CD14-positive monocyte (primary cell): ENCODE measurements at regions not wholly inside any gene's neighbourhood (a gene's known extent, or its start where the extent isn't known, plus 50 kb on each side); places are given as distances from the start of the nearest gene placed in this dataset.

Source experiments
- DNase-seq, 3 donors: peaks; one replicate each; pipeline ENCODE4 v3.0.0-alpha.2; 2011 to 2022
- H2AFZ ChIP-seq: 2 replicates; pipeline ENCODE4 v1.6.0; 2012; ENCODE audit warnings: mild to moderate bottlenecking, low read depth, low read length, inconsistent platforms; ENCODE audit not compliant: insufficient read depth, poor library complexity, severe bottlenecking
- H3K27ac ChIP-seq, 2 donors: 1 replicate in 1 of 2; 2 replicates in 1 of 2; pipeline ENCODE4 v1.5.1; 2012 to 2013; ENCODE audit warnings: low read length in 2 of 2, control low read depth in 1 of 2, inconsistent platforms in 1 of 2, low read depth in 1 of 2, mild to moderate bottlenecking in 1 of 2
- H3K27me3 ChIP-seq, 2 donors: one replicate each; pipeline versions ENCODE4 v1.6.0 to v1.6.1; 2011 to 2013; ENCODE audit warnings: low read length in 2 of 2; ENCODE audit not compliant: control insufficient read depth in 2 of 2, insufficient read depth in 2 of 2
- H3K36me3 ChIP-seq, 2 donors: replicated peaks in 1 of 2; 1 replicate in 1 of 2; 2 replicates in 1 of 2; pipeline versions ENCODE4 v1.5.1 to v1.6.1; 2012 to 2013; ENCODE audit warnings: low read length in 2 of 2, control low read depth in 1 of 2, inconsistent platforms in 1 of 2, mild to moderate bottlenecking in 1 of 2; ENCODE audit not compliant: insufficient read depth in 2 of 2, control insufficient read depth in 1 of 2
- H3K4me1 ChIP-seq, 2 donors: 1 replicate in 1 of 2; 2 replicates in 1 of 2; pipeline versions ENCODE4 v1.5.1 to v1.6.1; 2012 to 2013; ENCODE audit warnings: low read length in 2 of 2, control low read depth in 1 of 2, inconsistent platforms in 1 of 2, mild to moderate bottlenecking in 1 of 2, moderate library complexity in 1 of 2; ENCODE audit not compliant: insufficient read depth in 2 of 2, control insufficient read depth in 1 of 2
- H3K4me2 ChIP-seq: replicated peaks from 2 replicates; pipeline ENCODE3; 2012; ENCODE audit warnings: low read length, moderate library complexity, mild to moderate bottlenecking; ENCODE audit not compliant: poor library complexity, severe bottlenecking; ENCODE audit errors: extremely low read depth
- H3K4me3 ChIP-seq, 3 experiments: fragments of 200-600 bp in 1 of 3; sonication (generic) in 1 of 3; replicated peaks in 1 of 3; 1 replicate in 2 of 3; 2 replicates in 1 of 3; pipeline ENCODE4 v1.5.1; 2011 to 2013; ENCODE audit warnings: low read length in 3 of 3, mild to moderate bottlenecking in 3 of 3, control low read depth in 2 of 3, low read depth in 2 of 3, inconsistent platforms in 1 of 3, moderate library complexity in 1 of 3
- H3K79me2 ChIP-seq: 2 replicates; pipeline ENCODE4 v1.6.0; 2012; ENCODE audit warnings: mild to moderate bottlenecking, control low read depth, inconsistent platforms, low read length, moderate library complexity; ENCODE audit not compliant: insufficient read depth
- H3K9ac ChIP-seq: 2 replicates; pipeline ENCODE4 v1.6.0; 2017; ENCODE audit warnings: low read length, mild to moderate bottlenecking; ENCODE audit not compliant: insufficient read depth, poor library complexity, severe bottlenecking
- H3K9me3 ChIP-seq, 2 donors: replicated peaks in 1 of 2; 1 replicate in 1 of 2; 2 replicates in 1 of 2; pipeline versions ENCODE4 v1.5.1 to v1.6.1; 2012 to 2013; ENCODE audit warnings: low read length in 2 of 2, control low read depth in 1 of 2; ENCODE audit not compliant: control insufficient read depth in 1 of 2, insufficient read depth in 1 of 2
- H4K20me1 ChIP-seq: 2 replicates; pipeline ENCODE4 v1.6.0; 2012; ENCODE audit warnings: mild to moderate bottlenecking, low read length, control low read depth, moderate library complexity; ENCODE audit not compliant: insufficient read depth
- H3K27ac Mint-ChIP-seq, 7 donors: one replicate each; pipeline ENCODE4 v1.8.0; 2020; ENCODE audit warnings: mild to moderate bottlenecking in 7 of 7, mixed read lengths in 7 of 7, moderate library complexity in 6 of 7, inconsistent platforms in 2 of 7
- H3K27me3 Mint-ChIP-seq, 3 donors: one replicate each; pipeline ENCODE4 v1.8.0; 2021 to 2022; ENCODE audit warnings: low read depth in 3 of 3, mild to moderate bottlenecking in 3 of 3, mixed read lengths in 3 of 3, moderate library complexity in 3 of 3, inconsistent platforms in 1 of 3
- H3K36me3 Mint-ChIP-seq, 2 donors: one replicate each; pipeline ENCODE4 v1.8.0; 2020; ENCODE audit warnings: mixed read lengths in 2 of 2, inconsistent platforms in 1 of 2, mild to moderate bottlenecking in 1 of 2
- H3K4me1 Mint-ChIP-seq: one replicate; pipeline ENCODE4 v1.8.0; 2020; ENCODE audit warnings: mild to moderate bottlenecking, mixed read lengths
- H3K4me3 Mint-ChIP-seq, 2 donors: one replicate each; pipeline ENCODE4 v1.8.0; 2020; ENCODE audit warnings: mild to moderate bottlenecking in 2 of 2, mixed read lengths in 2 of 2, moderate library complexity in 1 of 2
- H3K9me3 Mint-ChIP-seq, 7 donors: one replicate each; pipeline ENCODE4 v1.8.0; 2020 to 2022; ENCODE audit warnings: mixed read lengths in 7 of 7, mild to moderate bottlenecking in 6 of 7, moderate library complexity in 6 of 7, inconsistent platforms in 2 of 7
- WGBS: methylation state at CpG from one replicate; pipeline ENCODE4 v1.1.5; 2013; ENCODE audit warnings: missing lambda C conversion rate; ENCODE audit not compliant: insufficient coverage; 5-methylcytosine and 5-hydroxymethylcytosine counted together
- intact Hi-C, 2 donors: fragments of 100-400 bp; cut with micrococcal nuclease; formaldehyde crosslinking; loops; one replicate each; pipeline versions ENCODE4 v1.15.0 to v1.15.1; 2023
- TF ChIP-seq, protein P1 (sequence below): fragments of 200-600 bp; IDR thresholded peaks from one replicate; pipeline ENCODE4 v1.8.0; 2022; ENCODE audit warnings: antibody characterized with exemption, mild to moderate bottlenecking

DNA sequence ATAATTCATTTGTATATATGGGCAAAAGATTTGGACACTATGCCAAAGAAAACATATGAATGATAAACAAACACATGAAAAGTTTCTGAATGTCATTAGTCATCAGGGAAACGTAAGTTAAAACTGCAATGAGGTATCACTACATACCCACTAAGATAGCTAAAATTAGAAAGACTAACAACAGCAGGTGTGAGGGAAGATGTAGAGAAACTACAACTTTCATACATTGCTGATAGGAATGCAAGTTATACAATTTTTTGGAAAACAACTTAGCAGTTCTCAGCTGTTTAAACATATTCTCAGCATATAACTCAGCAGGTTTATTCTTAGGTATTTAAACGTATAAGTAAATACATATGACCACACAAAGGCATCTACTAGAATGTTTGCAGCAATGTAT, 563.5 kb upstream of the KLHL29 start:
- no CpG with 5 or more reads among the region's 2 CpGs for WGBS
- H3K27ac Mint-ChIP-seq, result no peak overlapping the region
- Histone ChIP-seq H2AFZ (no peak overlapping the region), H3K4me2 (no peak overlapping the region), H3K27me3 (no peaks in the 10 kb centered on the region), H3K9ac (no peak overlapping the region), H4K20me1 (no peaks in the 10 kb centered on the region), H3K4me1 (no peaks in the 10 kb centered on the region), H3K4me3 (no peak overlapping the region), H3K27ac (no peak overlapping the region), H3K36me3 (no peaks in the 10 kb centered on the region), H3K79me2 (no peaks in the 10 kb centered on the region), H3K9me3 (no peaks in the 10 kb centered on the region)
- H3K4me1 Mint-ChIP-seq, result no peaks in the 10 kb centered on the region
- H3K4me3 Mint-ChIP-seq, result no peak overlapping the region
- peaks cover 0 to 2% (median 0%) of the 10 kb centered on the region in 3 donors for H3K27me3 Mint-ChIP-seq
- TF ChIP-seq, protein P1, sequence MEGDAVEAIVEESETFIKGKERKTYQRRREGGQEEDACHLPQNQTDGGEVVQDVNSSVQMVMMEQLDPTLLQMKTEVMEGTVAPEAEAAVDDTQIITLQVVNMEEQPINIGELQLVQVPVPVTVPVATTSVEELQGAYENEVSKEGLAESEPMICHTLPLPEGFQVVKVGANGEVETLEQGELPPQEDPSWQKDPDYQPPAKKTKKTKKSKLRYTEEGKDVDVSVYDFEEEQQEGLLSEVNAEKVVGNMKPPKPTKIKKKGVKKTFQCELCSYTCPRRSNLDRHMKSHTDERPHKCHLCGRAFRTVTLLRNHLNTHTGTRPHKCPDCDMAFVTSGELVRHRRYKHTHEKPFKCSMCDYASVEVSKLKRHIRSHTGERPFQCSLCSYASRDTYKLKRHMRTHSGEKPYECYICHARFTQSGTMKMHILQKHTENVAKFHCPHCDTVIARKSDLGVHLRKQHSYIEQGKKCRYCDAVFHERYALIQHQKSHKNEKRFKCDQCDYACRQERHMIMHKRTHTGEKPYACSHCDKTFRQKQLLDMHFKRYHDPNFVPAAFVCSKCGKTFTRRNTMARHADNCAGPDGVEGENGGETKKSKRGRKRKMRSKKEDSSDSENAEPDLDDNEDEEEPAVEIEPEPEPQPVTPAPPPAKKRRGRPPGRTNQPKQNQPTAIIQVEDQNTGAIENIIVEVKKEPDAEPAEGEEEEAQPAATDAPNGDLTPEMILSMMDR, result no peak
- no peaks in the 10 kb centered on the region for H3K36me3 Mint-ChIP-seq
- peaks cover 0 to 6% (median 3%) of the 10 kb centered on the region in 7 donors for H3K9me3 Mint-ChIP-seq
- intact Hi-C loops, result no loop called here
- DNase-seq, result no peak

DNA sequence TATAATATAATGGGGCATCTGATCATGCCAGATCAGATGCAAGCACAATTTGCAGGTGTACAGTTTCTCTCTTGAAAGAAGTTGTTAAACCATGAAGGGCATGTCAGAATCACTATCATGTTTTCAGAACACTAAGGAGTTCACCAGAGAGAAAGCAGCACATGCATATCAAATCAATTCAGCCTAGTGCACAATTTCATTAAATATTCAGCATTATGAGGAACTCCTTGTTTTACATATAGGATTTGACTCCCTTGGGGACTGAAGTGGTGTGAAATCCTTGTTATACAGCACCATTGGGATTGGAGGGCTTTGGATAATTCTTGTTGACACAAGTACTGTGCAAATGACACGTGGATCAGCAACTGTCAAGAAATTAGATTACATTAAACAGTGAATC, 562.1 kb upstream of the KLHL29 start:
- H3K27ac Mint-ChIP-seq, result no peak overlapping the region
- H3K27me3 Mint-ChIP-seq, result peaks cover 0 to 2% (median 0%) of the 10 kb centered on the region in 3 donors
- no CpG with 5 or more reads among the region's 1 CpG for WGBS
- no peaks in the 10 kb centered on the region for H4K20me1 ChIP-seq
- no peak overlapping the region for H3K4me3 ChIP-seq
- TF ChIP-seq, protein P1, result no peak
- no peaks in the 10 kb centered on the region for H3K4me1 Mint-ChIP-seq
- no peak overlapping the region for H3K4me2 ChIP-seq
- intact Hi-C loops, result no loop called here
- no peak overlapping the region for H3K9ac ChIP-seq
- H3K36me3 Mint-ChIP-seq, result no peaks in the 10 kb centered on the region
- H3K9me3 Mint-ChIP-seq, result peaks cover 0 to 5% (median 3%) of the 10 kb centered on the region in 7 donors
- H3K9me3 ChIP-seq, result peaks cover 0 to 2% of the 10 kb centered on the region in 2 donors
- no peak overlapping the region for H3K27ac ChIP-seq
- no peaks in the 10 kb centered on the region for H3K4me1 ChIP-seq
- H2AFZ ChIP-seq, result no peak overlapping the region
- H3K4me3 Mint-ChIP-seq, result no peak overlapping the region
- no peak for DNase-seq
- H3K27me3 ChIP-seq, result no peaks in the 10 kb centered on the region
- no peaks in the 10 kb centered on the region for H3K36me3 ChIP-seq
- H3K79me2 ChIP-seq, result no peaks in the 10 kb centered on the region
